GM12892 (cell line): ENCODE measurements at regions not wholly inside any gene's neighbourhood (a gene's known extent, or its start where the extent isn't known, plus 50 kb on each side); places are given as distances from the start of the nearest gene placed in this dataset.

Experiments
- POLR2AphosphoS5 ChIP-seq: IDR thresholded peaks from 2 replicates; pipeline ENCODE4 v1.6.1; 2011; ENCODE audit warnings: low read depth, low read length, control low read depth
- TAF1 ChIP-seq: IDR thresholded peaks from 2 replicates; pipeline ENCODE4 v1.6.1; 2011; ENCODE audit warnings: low read depth, mild to moderate bottlenecking, control low read depth, low read length, borderline replicate concordance

DNA sequence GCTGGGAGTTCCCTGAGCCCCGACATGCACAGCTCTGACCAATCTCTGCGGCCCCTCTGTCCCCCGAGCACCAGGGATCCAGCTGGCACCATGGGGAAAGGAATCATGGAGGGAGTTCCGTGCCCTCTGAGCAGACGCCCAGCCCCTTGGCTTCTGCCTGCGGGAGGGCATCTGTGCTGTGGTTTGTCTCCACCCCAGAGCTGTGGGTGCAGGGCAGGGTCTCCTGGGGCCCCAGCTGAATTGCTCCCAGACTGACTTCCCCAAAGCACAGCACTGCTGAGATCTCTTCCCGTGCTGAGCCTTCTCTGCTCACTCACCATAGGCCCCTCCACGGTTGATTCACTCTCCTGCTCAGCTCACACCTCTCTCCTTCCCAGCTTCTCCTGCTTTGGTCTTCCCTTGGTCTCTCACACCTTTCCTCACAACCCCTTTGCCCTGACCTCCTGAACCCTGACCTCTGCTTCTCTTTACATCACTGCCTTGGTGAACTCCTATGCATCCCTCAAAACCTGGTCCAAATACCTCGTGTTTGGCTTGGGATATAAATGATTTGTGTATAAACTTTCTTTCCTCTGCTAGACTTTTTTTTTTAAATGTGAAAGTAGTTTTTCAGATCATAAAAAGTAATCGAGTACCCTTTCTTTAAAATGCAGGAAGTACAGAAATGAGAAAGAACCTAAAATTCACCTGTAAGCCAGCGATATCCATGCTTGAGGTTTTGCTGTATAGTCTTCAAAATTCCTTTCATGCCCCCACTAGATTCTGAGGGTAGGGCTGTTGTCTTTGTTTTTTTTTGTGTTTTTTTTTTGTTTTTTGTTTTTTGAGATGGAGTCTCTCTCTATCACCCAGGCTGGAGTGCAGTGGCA lies 265.3 kb downstream of the SEC14L1 start:
- TF ChIP-seq POLR2AphosphoS5 (no peak), TAF1 (no peak)
